Coronary artery (tissue), 2 donors: ENCODE measurements at regions not wholly inside any gene's neighbourhood (a gene's known extent, or its start where the extent isn't known, plus 50 kb on each side); places are given as distances from the start of the nearest gene placed in this dataset.

ENCODE experiments used
- DNase-seq: peaks from one replicate; pipeline ENCODE4 v3.0.0-alpha.2; 2017; ENCODE audit warnings: low spot score
- H3K27ac ChIP-seq, 2 donors: fragments of 200-600 bp; sonication (generic); one replicate each; pipeline ENCODE4 v1.5.1; 2016 to 2019
- H3K4me3 ChIP-seq: fragments of 200-600 bp; sonication (generic); 2 replicates; pipeline ENCODE4 v1.5.1; 2016; ENCODE audit warnings: mild to moderate bottlenecking, moderate library complexity
- TF ChIP-seq, protein P1 (sequence below): fragments of 200-600 bp; sonication (generic); IDR thresholded peaks from one replicate; pipeline ENCODE4 v1.5.1; 2019; ENCODE audit warnings: antibody characterized with exemption

DNA sequence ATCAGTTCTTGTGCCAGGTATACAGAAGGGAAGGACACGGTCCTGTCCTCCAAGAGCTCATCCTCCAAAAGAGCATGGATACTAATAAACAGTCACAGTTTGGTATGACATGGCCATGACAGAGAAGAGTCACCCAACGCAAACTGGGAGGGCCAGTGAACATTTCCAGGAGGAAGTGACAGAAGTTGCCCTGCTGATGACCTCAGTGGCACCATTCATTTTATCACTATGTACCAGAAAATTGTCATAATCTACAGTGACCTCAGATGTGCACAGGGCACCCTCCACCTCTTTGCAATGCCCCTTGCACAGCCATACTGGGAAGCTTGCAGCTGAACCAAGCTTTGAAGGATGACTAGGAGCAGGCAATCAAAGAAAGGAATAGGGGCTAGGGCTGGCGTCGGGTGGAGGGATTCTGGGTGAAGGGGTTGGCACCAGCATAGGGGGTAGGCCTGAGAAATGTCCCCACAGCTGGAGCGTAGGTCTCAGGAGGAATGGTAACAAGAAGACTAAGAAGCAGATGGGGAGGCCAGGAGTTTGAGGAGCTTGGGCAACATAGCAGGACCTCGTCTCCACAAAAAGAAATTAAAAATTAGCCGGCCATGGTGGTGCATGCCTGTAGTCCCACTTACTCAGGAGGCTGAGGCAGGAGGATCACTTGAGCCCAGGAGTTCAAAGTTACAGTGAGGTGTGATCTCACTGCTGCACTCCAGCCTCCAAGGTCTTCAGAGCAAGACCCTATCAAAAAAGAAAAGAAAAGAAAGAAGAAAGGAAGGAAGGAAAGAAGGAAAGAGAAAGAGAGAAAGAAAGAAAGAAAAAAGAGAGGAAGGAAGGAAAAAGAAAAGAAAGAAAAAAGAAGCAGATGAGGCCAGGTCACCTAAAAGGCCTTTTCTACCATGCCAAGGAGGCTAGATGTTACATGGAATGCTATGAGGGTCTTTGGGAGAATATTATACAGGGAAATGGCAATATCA, 65.3 kb upstream of the SNX9 start:
- DNase-seq = no peak
- Histone ChIP-seq H3K27ac (peak overlapping the region; percentile 6 to 71), H3K4me3 (no peak overlapping the region)
- TF ChIP-seq, protein P1, sequence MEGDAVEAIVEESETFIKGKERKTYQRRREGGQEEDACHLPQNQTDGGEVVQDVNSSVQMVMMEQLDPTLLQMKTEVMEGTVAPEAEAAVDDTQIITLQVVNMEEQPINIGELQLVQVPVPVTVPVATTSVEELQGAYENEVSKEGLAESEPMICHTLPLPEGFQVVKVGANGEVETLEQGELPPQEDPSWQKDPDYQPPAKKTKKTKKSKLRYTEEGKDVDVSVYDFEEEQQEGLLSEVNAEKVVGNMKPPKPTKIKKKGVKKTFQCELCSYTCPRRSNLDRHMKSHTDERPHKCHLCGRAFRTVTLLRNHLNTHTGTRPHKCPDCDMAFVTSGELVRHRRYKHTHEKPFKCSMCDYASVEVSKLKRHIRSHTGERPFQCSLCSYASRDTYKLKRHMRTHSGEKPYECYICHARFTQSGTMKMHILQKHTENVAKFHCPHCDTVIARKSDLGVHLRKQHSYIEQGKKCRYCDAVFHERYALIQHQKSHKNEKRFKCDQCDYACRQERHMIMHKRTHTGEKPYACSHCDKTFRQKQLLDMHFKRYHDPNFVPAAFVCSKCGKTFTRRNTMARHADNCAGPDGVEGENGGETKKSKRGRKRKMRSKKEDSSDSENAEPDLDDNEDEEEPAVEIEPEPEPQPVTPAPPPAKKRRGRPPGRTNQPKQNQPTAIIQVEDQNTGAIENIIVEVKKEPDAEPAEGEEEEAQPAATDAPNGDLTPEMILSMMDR = no peak

DNA sequence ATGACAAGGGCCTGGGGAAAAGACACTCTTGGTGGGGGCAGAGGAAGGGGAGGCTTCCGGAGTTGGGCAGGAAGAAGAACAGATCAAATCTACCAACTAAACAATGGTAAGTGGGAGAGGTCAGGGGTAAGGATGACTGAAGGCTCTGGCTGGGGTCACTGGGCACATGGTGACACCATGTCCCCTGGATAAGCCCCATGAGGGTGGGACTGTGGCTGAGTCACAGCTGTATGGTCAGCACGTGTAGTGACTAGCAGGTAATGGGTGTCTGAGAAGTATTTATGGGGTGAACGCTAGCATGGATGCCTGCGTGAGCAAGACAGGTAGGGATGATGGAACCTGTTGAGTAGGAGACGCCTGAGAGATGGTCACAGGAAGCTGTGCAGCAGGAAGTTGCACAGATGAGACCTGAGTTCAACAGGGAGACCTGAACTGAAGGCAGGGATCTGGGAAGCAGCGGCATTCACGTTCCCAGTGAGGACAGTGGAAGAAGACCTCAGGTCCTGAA, 64.5 kb upstream of the SNX9 start:
- no peak for DNase-seq
- H3K27ac ChIP-seq = no peak overlapping the region

GRCh38 chr6:157759028-157759427, 64.0 kb upstream of the SNX9 start:
- TF ChIP-seq, protein P1 = no peak
- Histone ChIP-seq H3K27ac (no peak overlapping the region), H3K4me3 (no peak overlapping the region)
- DNase-seq = no peak

More for the DNA sequence above, 64.5 kb upstream of the SNX9 start:
- TF ChIP-seq, protein P1 = no peak
- H3K4me3 ChIP-seq = no peak overlapping the region

- Histone ChIP-seq H3K4me3 (no peak overlapping the region), H3K27ac (peak overlapping the region; percentile 70 to 83)
- DNase-seq = no peak
- TF ChIP-seq, protein P1 = no peak
These were observed 62.9 kb upstream of the SNX9 start for GRCh38 chr6:157760137-157760536.

- DNase-seq = no peak
- peak overlapping the region; percentile 70 to 83 for H3K27ac ChIP-seq
These were observed 62.3 kb upstream of the SNX9 start for GRCh38 chr6:157760589-157761330.

GRCh38 chr6:157761331-157761921, 61.6 kb upstream of the SNX9 start:
- DNase-seq = no peak
- TF ChIP-seq, protein P1 = no peak
- Histone ChIP-seq H3K27ac (peak overlapping the region; percentile 70 to 83), H3K4me3 (no peak overlapping the region)

More at GRCh38 chr6:157760589-157761330, 62.3 kb upstream of the SNX9 start:
- TF ChIP-seq, protein P1 = no peak
- H3K4me3 ChIP-seq = no peak overlapping the region
